ENCODE measurements at regions not wholly inside any gene's neighbourhood (a gene's known extent, or its start where the extent isn't known, plus 50 kb on each side); places are given as distances from the start of the nearest gene placed in this dataset.

GRCh38 chr2:161077367-161078210, 82.6 kb upstream of the TANK start:
- no peak for DNase-seq

DNA sequence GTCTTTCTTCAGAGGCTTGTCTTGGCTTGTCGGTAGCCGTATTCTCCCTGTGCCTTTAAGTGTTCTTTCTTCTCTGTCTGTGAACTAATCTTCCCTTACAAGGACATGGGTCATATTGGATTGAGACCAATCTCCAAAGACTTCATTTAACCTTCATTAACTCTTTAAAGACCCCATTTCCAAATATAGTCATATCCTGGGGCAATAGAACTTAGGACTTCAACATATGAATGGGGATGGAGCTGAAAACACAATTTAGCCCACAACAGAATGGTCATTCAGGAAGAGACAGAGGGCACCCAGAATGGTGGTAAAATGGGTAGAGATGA, 82.1 kb upstream of the TANK start:
- DNase-seq = no peak

DNA sequence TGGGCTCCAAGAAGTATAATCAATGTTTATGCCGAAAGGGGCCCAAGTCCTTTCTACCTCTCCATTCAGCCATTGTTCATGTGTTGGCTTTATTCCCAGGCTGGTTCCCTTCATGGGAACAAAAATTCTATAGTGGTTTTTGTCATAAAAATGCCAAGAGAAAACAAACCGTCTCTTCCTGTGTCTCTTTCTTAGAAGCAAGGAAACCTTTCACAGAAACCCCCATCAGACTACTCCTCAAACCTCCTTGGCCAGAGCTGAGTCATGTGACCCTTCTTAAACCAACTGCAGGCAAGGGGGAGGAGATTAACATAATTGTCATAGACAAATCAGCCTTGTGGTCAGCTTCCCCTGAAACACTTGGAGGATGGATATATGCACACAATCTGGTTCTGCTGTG, 75.1 kb upstream of the TANK start:
- DNase-seq = no peak

DNA sequence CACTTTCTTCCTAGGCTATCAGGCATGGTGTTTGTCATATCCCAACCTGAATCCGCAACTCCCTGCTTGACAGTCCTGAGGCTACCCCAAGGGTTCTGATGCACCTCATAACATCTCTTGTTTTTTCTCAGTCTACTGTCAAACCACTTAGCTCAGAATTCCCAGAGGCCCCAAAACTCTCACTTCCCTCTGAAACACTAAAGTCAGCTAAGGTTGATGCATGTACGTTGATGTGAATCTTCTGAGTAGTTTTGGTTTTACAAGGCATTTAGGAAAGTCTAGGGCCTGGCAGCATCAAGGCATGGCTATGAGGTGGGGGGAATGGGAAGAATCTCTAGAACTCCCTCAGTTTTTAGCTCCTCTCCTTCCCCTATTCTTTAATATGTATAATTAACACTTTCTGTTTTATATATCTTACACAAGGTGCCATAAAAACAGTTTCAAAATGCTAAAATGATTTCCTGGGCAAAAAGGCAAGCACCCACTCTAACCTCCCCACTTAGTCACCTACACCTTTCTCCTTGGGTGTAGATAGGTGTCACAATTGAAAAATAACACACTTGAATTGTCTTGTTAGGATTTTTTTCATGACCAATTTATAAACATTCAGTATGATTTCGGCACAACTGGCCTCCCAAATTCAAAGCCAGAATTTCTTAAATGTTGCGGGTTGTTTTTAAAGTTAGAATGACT, 71.4 kb upstream of the TANK start:
- DNase-seq = no peak

DNA sequence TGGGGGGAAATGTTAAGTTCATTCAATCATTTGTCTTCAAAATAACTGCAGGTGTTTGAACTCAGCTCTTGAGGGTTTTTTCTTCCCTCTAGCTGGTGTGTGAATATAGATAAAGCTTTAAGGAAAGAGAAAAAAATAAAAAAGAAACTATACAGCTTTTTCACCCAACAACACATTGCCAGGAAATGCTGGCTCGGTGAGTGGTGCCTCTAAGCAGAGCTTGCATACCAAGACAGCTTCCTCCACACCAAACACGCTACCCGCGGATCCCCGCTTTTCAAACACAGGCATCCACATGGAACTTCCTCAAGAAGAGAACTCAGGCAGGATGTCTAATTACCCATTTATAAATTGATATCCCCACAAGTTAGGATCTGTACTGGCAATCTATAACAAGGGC, 69.8 kb upstream of the TANK start:
- DNase-seq = no peak

- DNase-seq = no peak
Observed at GRCh38 chr2:161095314-161095713, 64.9 kb upstream of the TANK start.

DNA sequence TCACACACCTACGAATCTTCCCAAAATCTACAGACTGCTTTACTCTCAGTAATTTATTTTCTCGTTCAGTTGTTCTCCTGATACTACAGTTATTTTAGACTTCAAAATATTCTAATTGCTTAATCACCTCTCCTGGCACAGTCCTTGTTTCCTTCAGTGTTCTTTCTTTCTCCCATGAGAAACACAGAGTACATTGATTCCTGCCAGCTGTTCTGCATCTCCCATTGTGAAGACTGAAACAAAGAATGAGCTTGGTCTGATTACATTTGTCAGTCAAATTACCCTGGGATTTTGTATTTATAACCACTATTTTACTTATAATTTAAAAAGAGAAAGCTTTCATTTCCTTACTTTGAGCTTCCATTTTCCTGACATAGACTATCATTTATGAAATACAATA, 63.9 kb upstream of the TANK start:
- DNase-seq = no peak

DNA sequence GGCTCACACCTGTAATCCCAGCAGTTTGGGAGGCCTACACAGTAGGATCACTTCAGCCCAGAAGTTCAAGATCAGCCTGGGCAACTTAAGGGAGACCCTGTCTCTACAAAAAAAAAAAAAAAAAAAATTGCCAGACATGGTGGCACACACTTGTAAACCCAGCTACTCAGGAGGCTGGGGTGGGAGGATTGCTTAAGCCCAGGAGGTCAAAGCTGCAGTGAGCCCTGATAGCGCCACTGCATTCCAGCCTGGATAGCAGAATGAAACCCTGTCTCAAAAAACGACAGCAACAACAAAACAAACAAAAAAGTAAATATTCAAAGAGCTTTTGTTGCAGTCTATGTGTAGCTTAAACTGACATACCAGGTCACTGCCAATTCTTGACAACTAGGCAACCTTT, 63.1 kb upstream of the TANK start:
- no peak for DNase-seq

GRCh38 chr2:161100211-161100895, 59.9 kb upstream of the TANK start:
- DNase-seq = no peak

GRCh38 chr2:161101406-161101805, 58.8 kb upstream of the TANK start:
- DNase-seq = no peak

DNA sequence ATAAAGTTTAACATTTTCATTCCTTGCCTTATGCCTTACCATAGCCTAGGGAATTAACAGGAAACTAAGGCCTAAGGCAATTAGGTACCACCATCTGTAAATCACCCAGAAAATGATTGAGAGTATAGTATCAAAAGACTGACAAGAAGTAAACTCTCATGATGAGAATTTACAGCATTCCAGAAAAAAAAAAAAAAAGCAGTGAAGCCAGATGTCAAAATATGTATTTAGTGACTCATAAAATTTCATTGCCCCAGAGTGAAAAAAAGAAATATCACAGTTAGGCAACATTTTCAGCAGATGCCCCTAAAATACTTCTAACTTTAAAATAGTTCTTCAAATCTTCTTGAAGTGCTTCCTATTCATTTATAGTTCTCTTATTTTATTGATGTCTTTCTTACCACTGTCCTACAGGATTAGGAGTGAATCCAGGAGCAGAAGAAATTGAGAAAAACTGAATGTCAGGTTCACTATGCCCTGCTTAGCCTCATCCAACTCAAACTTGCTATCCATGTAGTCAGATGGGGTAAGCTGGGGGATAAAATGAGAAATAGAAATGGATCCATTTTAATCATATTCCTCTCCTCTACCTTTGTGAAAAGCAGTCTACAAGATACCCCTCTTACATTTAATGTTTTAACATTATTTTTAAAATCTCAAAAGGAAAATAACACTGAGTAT, 57.3 kb upstream of the TANK start:
- no peak for DNase-seq

GRCh38 chr2:161103451-161103831, 56.8 kb upstream of the TANK start:
- DNase-seq = no peak

GRCh38 chr2:161104054-161104553, 56.1 kb upstream of the TANK start:
- no peak for DNase-seq

DNA sequence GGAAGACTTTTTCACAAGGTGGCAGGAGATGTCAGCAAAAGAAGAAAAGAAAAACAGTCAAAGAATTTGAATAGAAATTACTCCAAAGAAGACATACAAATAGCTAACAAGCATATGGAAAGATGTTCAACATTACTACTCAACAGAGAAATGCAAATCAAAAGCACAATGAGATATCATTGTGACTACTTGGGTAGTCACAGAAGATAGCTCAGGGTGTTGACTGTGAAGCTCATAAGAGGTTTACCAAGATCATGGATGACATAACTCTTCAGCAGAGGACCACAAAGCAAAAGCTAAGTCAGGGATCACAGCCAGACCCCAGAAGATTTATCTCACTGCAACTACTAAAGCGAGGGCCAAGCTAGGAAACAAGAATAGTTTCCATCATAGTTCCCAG, 53.0 kb upstream of the TANK start:
- DNase-seq = no peak

Measured in NCI-H1048 (cell line).